ENCODE measurements at regions not wholly inside any gene's neighbourhood (a gene's known extent, or its start where the extent isn't known, plus 50 kb on each side); places are given as distances from the start of the nearest gene placed in this dataset.

GRCh38 chr13:86710896-86711295 lies 911.7 kb upstream of the SLITRK6 start:
- TF ChIP-seq CTCF (IDR thresholded peaks at IDR 0.05; ENCODE audit: extremely low read depth, insufficient read depth, missing control alignments): no peak
- in situ Hi-C loops (cut with MboI; ENCODE audit: low pct_unique_long_range_greater_than_20kb, low sequenced_read_pairs, unreplicated experiment): no loop called here
- DNase-seq (ENCODE audit: low spot score): no peak

GRCh38 chr13:86714495-86714894 lies 915.3 kb upstream of the SLITRK6 start:
- in situ Hi-C loops (cut with MboI; ENCODE audit: low pct_unique_long_range_greater_than_20kb, low sequenced_read_pairs, unreplicated experiment): no loop called here
- DNase-seq (ENCODE audit: low spot score): no peak

GRCh38 chr13:86725105-86725504 lies 925.9 kb upstream of the SLITRK6 start:
- DNase-seq (ENCODE audit: low spot score): no peak
- in situ Hi-C loops (cut with MboI; ENCODE audit: low pct_unique_long_range_greater_than_20kb, low sequenced_read_pairs, unreplicated experiment): no loop called here
- TF ChIP-seq CTCF (IDR thresholded peaks at IDR 0.05; ENCODE audit: extremely low read depth, insufficient read depth, missing control alignments): peak; percentile 7

More at GRCh38 chr13:86714495-86714894, 915.3 kb upstream of the SLITRK6 start:
- TF ChIP-seq CTCF (IDR thresholded peaks at IDR 0.05; ENCODE audit: extremely low read depth, insufficient read depth, missing control alignments): no peak

- no peak for TF ChIP-seq CTCF (IDR thresholded peaks at IDR 0.05; ENCODE audit: extremely low read depth, insufficient read depth, missing control alignments)
- no peak for DNase-seq (ENCODE audit: low spot score)
Observed at GRCh38 chr13:86729206-86729605, 930.0 kb upstream of the SLITRK6 start.

GRCh38 chr13:86731987-86732386 lies 932.8 kb upstream of the SLITRK6 start:
- in situ Hi-C loops (cut with MboI; ENCODE audit: low pct_unique_long_range_greater_than_20kb, low sequenced_read_pairs, unreplicated experiment): no loop called here
- DNase-seq (ENCODE audit: low spot score): no peak
- TF ChIP-seq CTCF (IDR thresholded peaks at IDR 0.05; ENCODE audit: extremely low read depth, insufficient read depth, missing control alignments): no peak

More at GRCh38 chr13:86729206-86729605, 930.0 kb upstream of the SLITRK6 start:
- in situ Hi-C loops (cut with MboI; ENCODE audit: low pct_unique_long_range_greater_than_20kb, low sequenced_read_pairs, unreplicated experiment): no loop called here

- in situ Hi-C loops (cut with MboI; ENCODE audit: low pct_unique_long_range_greater_than_20kb, low sequenced_read_pairs, unreplicated experiment): no loop called here
- no peak for TF ChIP-seq CTCF (IDR thresholded peaks at IDR 0.05; ENCODE audit: extremely low read depth, insufficient read depth, missing control alignments)
Observed at GRCh38 chr13:86737334-86737932, 933.7 kb upstream of the SLITRK5 start.

More at GRCh38 chr13:86737334-86737932, 933.7 kb upstream of the SLITRK5 start:
- no peak for DNase-seq (ENCODE audit: low spot score)

Data from GM13977 (cell line).